IPS-18a (cell line): ENCODE measurements at regions not wholly inside any gene's neighbourhood (a gene's known extent, or its start where the extent isn't known, plus 50 kb on each side); places are given as distances from the start of the nearest gene placed in this dataset.

ENCODE experiments used
- H3K27ac ChIP-seq: one replicate; pipeline ENCODE4 v1.5.1; 2013; ENCODE audit warnings: low read length
- H3K27me3 ChIP-seq: one replicate; pipeline ENCODE4 v1.6.1; 2013; ENCODE audit warnings: mild to moderate bottlenecking, low read length; ENCODE audit not compliant: control insufficient read depth, insufficient read depth
- H3K36me3 ChIP-seq: one replicate; pipeline ENCODE4 v1.6.1; 2013; ENCODE audit warnings: low read depth, low read length; ENCODE audit not compliant: control insufficient read depth
- H3K4me1 ChIP-seq: one replicate; pipeline ENCODE4 v1.6.1; 2013; ENCODE audit warnings: low read depth, low read length; ENCODE audit not compliant: control insufficient read depth
- H3K4me3 ChIP-seq: one replicate; pipeline ENCODE4 v1.5.1; 2013; ENCODE audit warnings: low read length
- H3K9ac ChIP-seq: one replicate; pipeline ENCODE4 v1.6.1; 2013; ENCODE audit warnings: mild to moderate bottlenecking, low read length, moderate library complexity
- H3K9me3 ChIP-seq: one replicate; pipeline ENCODE4 v1.6.1; 2013; ENCODE audit warnings: low read depth, low read length; ENCODE audit not compliant: control insufficient read depth

DNA sequence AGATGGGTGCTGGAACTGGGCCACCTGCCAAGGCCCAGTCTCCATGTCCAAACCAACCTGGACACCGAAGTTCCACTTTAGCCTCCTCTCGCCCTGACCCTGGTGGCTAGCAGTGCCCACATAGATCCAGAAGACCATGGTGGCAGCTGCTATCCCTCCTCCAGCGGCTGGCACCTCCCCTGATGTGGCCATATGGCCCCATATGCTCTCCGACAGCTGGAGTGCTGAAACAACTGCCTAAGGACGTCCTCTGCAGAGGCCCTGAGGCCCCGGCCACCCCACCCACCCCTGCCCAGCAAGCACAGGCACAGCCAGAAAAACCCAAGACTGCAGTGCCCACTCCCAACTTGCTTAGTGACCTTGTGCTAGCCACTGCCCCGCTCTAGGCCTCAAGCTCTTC, 182.3 kb upstream of the LINGO1 start:
- no peak overlapping the region for H3K9ac ChIP-seq
- H3K27ac ChIP-seq = no peak overlapping the region
- peaks cover 29% of the 10 kb centered on the region for H3K27me3 ChIP-seq
- no peak overlapping the region for H3K4me3 ChIP-seq
- H3K9me3 ChIP-seq = no peaks in the 10 kb centered on the region
- H3K36me3 ChIP-seq = no peaks in the 10 kb centered on the region
- peaks cover 15% of the 10 kb centered on the region for H3K4me1 ChIP-seq

DNA sequence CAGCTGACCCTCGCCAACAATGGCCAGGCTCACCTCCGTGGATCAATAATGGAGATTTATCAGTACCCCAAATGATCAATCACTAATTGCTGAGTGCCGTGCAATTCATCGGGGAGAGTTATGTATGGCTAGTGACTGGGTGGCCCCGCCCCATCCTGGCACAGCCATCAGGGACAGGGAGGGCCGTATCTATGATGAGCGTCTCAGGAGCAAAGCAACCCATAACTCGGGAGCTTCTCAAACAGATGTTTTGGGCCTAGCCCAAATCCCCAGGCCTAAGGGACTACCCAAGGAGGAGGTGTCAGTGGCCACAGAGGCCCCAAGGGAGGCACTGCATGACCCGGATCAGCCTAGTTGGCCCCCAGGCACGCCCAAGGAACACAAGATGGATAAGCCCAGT, 180.0 kb upstream of the LINGO1 start:
- H3K27me3 ChIP-seq = peaks cover 8% of the 10 kb centered on the region
- no peak overlapping the region for H3K27ac ChIP-seq
- H3K9me3 ChIP-seq = no peaks in the 10 kb centered on the region
- no peaks in the 10 kb centered on the region for H3K36me3 ChIP-seq
- peaks cover 15% of the 10 kb centered on the region for H3K4me1 ChIP-seq
- no peak overlapping the region for H3K9ac ChIP-seq
- no peak overlapping the region for H3K4me3 ChIP-seq

DNA sequence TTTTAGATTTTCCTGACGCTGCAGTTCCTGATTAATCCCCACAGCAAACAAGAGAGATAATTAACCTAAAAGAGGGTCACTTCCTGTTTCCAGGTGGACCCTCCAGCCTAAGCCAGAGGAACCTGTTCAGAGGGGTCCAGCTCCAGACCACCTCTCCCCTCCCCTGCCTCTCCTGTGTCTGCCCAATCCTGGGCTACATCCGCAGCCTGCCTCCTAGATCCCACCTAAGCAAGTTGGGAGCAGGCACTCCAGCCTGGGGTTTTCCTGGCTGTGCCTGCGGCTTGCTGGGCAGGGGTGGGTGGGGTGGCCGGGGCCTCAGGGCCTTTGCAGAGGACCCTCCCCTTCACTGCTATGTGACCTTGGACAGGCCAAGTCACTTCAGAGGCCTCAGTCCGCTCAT, 178.6 kb upstream of the LINGO1 start:
- no peaks in the 10 kb centered on the region for H3K36me3 ChIP-seq
- H3K4me1 ChIP-seq = peaks cover 9% of the 10 kb centered on the region
- no peak overlapping the region for H3K4me3 ChIP-seq
- no peaks in the 10 kb centered on the region for H3K27me3 ChIP-seq
- H3K9ac ChIP-seq = no peak overlapping the region
- no peak overlapping the region for H3K27ac ChIP-seq
- no peaks in the 10 kb centered on the region for H3K9me3 ChIP-seq

DNA sequence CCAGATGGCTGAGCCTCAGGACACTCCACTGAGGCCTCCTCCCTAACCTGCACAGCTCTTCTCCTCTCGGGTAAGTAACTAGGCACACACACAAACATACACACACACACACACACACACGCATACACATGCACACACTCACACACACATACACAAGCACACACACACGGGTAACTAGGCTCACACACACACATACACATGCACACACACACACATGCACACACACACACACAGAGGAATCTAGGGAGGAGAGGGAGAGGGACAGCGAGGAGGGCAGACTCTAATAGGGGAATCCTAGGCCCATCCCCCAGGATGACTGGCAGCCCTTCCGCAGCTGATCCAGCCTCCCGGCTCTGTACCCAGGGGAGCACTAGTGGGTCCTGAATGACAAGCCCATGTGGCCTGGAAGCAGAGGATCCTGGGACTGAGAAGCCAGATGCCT, 177.4 kb upstream of the LINGO1 start:
- no peaks in the 10 kb centered on the region for H3K36me3 ChIP-seq
- no peaks in the 10 kb centered on the region for H3K9me3 ChIP-seq
- no peak overlapping the region for H3K4me3 ChIP-seq
- H3K9ac ChIP-seq = no peak overlapping the region
- H3K27me3 ChIP-seq = no peaks in the 10 kb centered on the region
- H3K4me1 ChIP-seq = peaks cover 9% of the 10 kb centered on the region
- H3K27ac ChIP-seq = no peak overlapping the region

DNA sequence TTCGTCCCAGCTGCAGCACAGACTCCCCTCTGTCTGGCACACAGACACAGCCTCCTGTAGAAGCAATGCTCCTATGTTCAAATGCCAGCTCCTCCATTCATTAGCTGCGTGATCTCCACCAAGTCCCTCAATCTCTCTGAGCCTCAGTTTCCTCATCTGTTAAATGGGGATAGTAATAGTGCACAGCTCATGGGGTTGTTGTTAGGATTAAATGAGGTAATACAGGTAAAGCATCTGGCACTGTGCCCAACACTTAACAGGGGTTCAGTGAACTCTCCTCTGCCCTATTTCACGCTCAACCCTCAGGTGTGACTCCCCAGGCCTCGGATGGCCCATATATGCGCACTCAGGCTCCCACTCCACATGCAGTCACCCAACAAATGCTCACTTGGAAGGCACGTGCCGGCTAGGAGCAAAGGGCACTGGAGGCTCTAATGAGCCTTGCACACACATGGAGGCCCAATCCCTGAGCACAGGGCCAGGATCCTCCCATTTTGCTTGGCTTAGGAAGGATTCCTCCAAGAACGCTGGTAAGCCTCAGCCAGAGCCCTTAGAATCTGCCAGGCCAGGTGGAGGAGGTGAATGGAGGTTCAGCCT, 176.0 kb upstream of the LINGO1 start:
- H3K4me1 ChIP-seq = peaks cover 9% of the 10 kb centered on the region
- H3K4me3 ChIP-seq = no peak overlapping the region
- no peaks in the 10 kb centered on the region for H3K9me3 ChIP-seq
- no peak overlapping the region for H3K9ac ChIP-seq
- no peaks in the 10 kb centered on the region for H3K36me3 ChIP-seq
- no peak overlapping the region for H3K27ac ChIP-seq
- H3K27me3 ChIP-seq = no peaks in the 10 kb centered on the region

DNA sequence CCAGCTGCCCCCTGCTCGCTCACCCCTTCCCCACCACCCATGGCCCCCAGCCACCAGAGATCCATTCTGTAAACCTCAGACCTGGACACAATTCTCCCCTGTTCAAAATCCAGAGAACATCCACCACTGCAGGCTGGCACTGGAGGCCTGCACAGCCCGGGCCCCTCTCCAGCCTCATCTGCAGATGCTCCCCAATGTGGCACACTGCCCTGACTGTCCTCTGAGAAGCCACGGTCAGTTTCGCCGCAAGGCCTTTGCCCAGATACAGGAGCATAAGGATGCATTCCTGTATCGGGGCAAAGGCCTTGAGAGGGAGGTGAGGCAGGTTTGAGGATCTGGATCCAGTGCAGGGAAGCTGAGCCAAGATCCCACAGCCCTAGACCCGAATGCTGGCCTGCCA, 175.4 kb upstream of the LINGO1 start:
- Histone ChIP-seq H3K9ac (no peak overlapping the region), H3K27me3 (no peaks in the 10 kb centered on the region), H3K27ac (no peak overlapping the region), H3K36me3 (no peaks in the 10 kb centered on the region), H3K4me1 (peaks cover 9% of the 10 kb centered on the region), H3K9me3 (no peaks in the 10 kb centered on the region), H3K4me3 (no peak overlapping the region)

DNA sequence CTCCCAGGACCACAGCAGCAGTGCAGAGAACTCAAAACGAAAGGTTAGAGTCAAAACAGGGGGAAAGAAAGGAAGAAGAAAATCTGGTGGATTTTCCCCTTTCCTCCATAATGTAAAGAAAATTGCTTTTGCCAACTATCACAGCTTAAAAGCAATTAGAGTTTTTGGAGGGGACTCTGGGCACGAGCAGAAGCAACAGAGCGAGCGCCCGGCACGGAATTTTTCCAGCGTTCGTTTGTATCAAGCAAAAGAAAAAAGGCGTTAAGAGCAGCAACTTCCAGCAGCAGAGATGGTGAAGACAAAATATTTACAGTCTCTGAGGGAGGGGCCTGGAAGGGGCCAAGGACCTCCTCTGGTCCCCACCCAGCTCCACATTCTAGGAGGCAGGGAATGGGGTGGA, 174.9 kb upstream of the LINGO1 start:
- Histone ChIP-seq H3K36me3 (no peaks in the 10 kb centered on the region), H3K9me3 (no peaks in the 10 kb centered on the region), H3K9ac (no peak overlapping the region), H3K4me3 (no peak overlapping the region), H3K27ac (no peak overlapping the region), H3K4me1 (peaks cover 9% of the 10 kb centered on the region), H3K27me3 (no peaks in the 10 kb centered on the region)

DNA sequence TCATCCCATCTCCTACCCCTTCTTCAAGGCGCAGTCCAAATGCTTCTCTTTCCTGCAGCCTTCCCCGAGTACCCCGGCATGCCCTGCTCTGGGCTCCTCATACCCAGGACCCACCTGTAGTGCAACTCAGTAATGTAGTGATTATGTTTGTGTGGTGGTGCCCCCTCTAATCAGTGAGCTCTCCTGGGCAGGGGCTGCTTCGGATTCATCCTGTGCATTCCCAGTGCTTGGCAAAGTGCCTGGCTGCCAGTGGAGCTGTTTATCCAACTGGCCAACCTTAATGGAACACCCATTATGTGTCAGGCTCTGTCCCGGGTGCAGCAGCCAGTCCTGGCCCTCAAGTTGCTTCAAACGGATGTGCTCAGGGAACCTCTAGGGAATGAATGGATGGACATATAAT, 174.4 kb upstream of the LINGO1 start:
- Histone ChIP-seq H3K4me1 (peaks cover 9% of the 10 kb centered on the region), H3K4me3 (no peak overlapping the region)

DNA sequence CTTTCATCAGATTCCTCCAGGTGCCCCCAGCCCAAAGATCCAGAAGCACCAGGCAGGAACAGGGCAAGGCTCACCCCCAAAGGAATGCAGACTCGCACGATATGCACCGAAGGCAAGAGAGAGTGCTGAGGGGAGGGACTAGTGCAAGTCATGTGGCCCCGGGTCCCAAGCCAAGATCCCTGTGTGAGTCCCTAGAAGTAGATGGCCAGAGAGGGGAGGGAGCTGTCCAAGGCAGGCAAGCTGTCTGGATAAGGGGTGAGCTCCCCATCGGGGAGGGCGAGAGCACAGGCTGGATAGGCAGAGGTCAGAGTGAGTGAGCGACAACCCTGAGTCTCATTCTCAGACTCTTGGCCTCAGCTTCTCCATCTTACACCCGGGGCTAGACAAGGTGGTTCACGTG, 171.5 kb upstream of the LINGO1 start:
- no peaks in the 10 kb centered on the region for H3K9me3 ChIP-seq
- no peak overlapping the region for H3K4me3 ChIP-seq
- no peak overlapping the region for H3K9ac ChIP-seq
- H3K27me3 ChIP-seq = no peaks in the 10 kb centered on the region
- no peak overlapping the region for H3K27ac ChIP-seq
- H3K4me1 ChIP-seq = no peaks in the 10 kb centered on the region
- no peaks in the 10 kb centered on the region for H3K36me3 ChIP-seq

More for the DNA sequence above, 174.4 kb upstream of the LINGO1 start:
- no peak overlapping the region for H3K9ac ChIP-seq
- no peaks in the 10 kb centered on the region for H3K9me3 ChIP-seq
- H3K36me3 ChIP-seq = no peaks in the 10 kb centered on the region
- H3K27me3 ChIP-seq = no peaks in the 10 kb centered on the region
- H3K27ac ChIP-seq = no peak overlapping the region

DNA sequence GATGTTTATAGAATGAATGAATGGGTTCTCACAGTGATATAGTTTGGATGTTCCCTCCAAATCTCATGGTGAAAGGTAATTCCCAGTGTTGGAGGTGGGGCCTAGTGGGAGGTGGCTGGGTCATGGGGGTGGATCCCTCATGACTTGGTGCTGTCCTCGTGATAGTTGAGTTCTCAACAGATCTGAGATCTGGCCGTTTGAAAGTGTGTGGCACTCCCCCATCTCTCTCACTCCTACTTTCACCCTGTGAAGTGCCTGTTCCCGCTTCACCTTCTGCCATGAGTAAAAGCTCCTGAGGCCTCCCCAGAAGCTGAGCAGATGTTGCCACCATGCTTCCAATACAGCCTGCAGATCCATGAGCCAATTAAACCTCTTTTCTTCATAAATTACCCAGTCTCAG, 170.8 kb upstream of the LINGO1 start:
- H3K4me1 ChIP-seq = no peaks in the 10 kb centered on the region
- no peaks in the 10 kb centered on the region for H3K27me3 ChIP-seq
- H3K4me3 ChIP-seq = no peak overlapping the region
- H3K9ac ChIP-seq = no peak overlapping the region
- H3K27ac ChIP-seq = no peak overlapping the region
- H3K36me3 ChIP-seq = no peaks in the 10 kb centered on the region
- H3K9me3 ChIP-seq = no peaks in the 10 kb centered on the region

DNA sequence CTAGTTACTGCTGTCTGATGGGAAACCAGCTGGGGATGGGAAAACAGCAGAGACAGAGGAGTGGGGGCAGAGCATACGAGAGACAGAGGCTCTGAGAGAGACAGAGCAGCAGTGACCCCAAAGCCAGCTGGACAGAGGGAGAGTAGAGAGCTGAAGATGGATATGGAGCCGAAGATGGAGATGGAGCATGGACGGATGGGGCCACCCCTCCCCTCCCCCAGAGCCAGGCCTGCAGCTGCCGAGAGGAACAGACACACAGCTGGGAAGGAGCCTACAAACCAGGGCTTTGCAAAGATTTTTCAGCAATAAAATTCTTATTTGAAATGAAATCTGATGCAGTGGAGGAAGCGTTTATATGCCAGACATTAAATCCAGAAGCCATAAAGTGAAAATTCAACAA, 167.6 kb upstream of the LINGO1 start:
- Histone ChIP-seq H3K4me3 (no peak overlapping the region), H3K27me3 (no peaks in the 10 kb centered on the region), H3K36me3 (no peaks in the 10 kb centered on the region), H3K9ac (no peak overlapping the region), H3K4me1 (no peaks in the 10 kb centered on the region), H3K27ac (no peak overlapping the region), H3K9me3 (no peaks in the 10 kb centered on the region)

DNA sequence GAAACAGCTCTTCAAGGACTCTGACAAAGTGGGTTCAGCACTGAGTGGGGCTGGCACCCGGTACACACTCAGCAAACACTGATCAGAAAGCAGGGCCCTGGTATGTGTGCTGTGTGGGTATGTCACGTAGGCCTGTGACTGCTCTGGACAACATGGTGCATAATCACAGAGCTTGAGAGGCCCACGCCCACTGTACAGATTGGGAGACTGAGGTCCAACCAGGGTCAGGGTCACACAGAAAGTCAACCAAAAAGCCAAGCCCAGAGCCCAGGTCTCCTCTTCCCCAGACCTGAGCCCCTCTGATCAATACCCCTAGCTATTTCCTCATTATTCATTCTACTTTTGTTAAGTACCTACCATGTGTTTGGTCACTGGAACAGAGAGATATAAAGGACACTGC, 166.1 kb upstream of the LINGO1 start:
- Histone ChIP-seq H3K4me3 (no peak overlapping the region), H3K4me1 (no peaks in the 10 kb centered on the region), H3K9me3 (no peaks in the 10 kb centered on the region), H3K36me3 (no peaks in the 10 kb centered on the region), H3K9ac (no peak overlapping the region), H3K27me3 (no peaks in the 10 kb centered on the region), H3K27ac (no peak overlapping the region)
